ENCODE measurements at regions not wholly inside any gene's neighbourhood (a gene's known extent, or its start where the extent isn't known, plus 50 kb on each side); places are given as distances from the start of the nearest gene placed in this dataset.

GRCh38 chr4:185862340-185862739 is 50.3 kb upstream of the SORBS2 start:
- DNase-seq = no peak

- DNase-seq = no peak
These were observed 52.0 kb upstream of the SORBS2 start for GRCh38 chr4:185863946-185864345.

- no peak for DNase-seq
These were observed 53.9 kb upstream of the SORBS2 start for GRCh38 chr4:185865901-185866328.

- DNase-seq = no peak
These were observed 55.8 kb upstream of the SORBS2 start for GRCh38 chr4:185867770-185868169.

DNA sequence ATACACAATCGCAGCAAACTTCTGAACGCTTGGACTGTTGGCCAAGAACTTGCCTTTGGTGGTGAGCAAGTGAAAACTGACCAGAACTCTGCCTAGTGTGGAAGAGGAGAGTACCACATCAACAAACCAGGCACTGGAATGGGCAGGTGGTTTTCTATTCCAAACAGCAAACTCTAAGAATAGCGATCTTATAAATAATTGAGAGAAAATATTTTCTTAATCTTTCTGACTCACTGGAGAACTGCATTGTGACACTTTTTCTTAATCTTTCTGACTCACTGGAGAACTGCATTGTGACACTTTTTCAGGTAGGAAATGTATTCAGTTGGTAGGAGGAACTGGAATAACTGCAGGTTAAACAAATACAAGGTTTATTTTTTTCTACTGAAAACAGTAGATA is 57.0 kb upstream of the SORBS2 start:
- DNase-seq = no peak

DNA sequence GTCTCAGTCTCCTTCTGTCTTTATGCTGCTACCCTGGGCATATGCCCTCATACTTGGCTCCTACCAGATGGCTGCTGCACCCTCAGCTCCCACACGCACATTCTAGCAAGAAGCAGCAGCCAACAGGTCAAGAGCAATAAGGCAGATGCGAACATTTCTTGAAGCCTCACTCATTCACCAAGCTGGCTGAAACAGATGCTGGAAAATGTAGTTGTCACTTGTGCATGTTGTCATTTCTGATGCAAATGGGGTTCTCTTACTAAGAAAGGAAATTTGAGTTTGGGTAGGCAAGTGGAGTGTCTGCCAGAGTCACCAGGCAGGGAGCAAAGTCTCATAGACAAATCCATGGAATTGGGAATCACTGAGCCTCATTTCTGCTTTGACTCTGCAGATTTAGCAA is 57.4 kb upstream of the SORBS2 start:
- DNase-seq = no peak

DNA sequence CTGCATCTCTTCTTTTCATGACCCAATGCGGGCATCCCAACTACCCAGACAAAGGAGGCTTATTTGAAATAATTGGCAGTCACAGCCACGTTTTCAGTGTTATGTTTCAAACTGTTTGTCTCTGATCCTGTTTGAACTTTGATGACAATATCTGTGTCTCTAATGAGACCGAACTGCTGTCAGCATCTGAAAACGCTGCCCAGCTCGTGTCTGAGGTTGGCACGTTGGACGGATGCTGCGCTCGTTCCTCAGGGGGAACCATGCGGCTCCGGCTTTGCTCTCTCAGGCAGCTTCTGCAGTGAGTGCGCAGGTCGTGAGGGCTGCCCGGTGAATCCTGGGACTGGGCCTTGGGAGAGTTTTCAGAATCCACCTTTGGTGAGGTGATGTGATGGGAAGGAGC is 58.4 kb upstream of the SORBS2 start:
- no peak for DNase-seq

GRCh38 chr4:185872747-185873380 is 60.9 kb upstream of the SORBS2 start:
- no peak for DNase-seq

DNA sequence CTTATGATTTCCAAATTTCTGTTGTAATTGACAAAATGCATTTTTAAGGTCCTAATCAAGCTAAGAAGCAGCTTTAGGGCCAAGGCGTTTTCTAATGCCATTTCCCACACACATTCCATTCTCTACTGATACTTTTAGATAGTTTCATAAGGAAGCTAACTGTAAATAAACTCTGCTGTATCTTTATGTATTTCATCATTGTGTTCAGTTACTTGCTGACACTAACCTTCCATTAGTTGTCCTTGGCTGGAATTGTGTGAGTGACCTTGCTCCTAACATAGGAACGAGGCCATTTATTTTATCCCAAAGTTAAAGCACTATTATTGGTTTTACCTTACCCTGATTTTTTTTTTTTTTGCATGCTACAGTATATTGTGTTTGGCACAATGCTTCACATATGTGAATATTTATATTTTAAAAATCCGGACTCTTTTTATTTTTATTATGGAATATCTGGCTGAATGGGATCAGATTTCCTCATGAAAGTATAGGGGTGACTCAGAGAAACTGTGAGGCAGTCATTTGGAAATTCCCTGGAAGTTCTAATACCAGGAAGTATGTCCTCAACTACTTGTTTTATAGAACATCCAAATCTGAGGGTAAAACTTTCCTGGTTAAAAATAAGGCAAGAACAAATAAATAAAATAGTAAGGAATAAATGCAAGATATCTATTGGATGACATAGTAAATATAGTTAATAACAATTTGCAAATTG is 62.7 kb upstream of the SORBS2 start:
- no peak for DNase-seq

- DNase-seq = no peak
These were observed 63.4 kb upstream of the SORBS2 start for GRCh38 chr4:185875316-185875907.

DNA sequence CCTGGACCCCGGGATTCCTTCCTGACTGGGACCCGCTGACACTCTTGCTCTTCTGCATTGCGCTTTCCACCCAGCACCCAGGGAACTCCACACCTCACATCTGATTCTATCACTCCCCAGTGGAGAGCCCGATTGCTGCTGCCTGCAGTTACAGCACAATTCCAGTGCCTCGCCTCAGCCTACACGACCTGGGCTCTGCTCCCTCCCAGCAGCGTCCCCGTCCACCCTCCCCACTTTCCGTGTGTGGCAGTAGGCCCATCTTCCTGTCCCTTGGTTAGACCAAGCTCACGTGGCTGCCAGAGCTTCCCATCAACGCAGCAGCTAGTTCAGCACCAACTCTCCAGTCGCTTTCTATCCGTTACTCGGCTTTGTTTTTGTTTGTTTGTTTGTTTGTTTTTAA is 66.6 kb upstream of the SORBS2 start:
- DNase-seq = no peak

DNA sequence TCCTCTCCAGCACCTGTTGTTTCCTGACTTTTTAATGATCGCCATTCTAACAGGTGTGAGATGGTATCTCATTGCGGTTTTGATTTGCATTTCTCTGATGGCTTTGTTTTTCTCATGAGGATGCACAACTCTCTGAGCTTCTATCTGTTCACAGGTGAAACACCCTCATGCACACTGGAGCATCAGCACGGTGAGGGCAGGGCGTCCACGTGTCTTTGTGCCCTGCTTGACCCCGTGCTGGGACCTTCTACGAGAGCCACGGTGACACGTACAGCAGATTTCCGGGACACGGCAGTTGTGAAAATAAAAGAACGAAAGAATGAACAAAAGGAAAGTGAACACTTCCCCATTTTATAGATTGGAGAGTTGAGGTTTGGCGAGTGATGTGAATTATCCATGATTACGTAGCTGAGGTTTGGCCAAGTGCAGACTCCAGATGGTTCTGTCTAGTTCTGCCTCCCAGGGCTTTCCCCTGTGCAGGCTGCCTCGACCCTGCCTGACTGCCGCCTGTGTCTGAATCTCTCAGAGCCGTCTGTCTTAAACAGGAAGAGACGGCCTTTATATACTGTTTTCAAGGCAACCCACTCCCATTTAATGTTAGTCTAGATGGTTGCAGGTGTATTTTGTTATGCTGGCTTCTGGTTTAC is 67.8 kb upstream of the SORBS2 start:
- DNase-seq = no peak

GRCh38 chr4:185880571-185880970 is 68.6 kb upstream of the SORBS2 start:
- no peak for DNase-seq

DNA sequence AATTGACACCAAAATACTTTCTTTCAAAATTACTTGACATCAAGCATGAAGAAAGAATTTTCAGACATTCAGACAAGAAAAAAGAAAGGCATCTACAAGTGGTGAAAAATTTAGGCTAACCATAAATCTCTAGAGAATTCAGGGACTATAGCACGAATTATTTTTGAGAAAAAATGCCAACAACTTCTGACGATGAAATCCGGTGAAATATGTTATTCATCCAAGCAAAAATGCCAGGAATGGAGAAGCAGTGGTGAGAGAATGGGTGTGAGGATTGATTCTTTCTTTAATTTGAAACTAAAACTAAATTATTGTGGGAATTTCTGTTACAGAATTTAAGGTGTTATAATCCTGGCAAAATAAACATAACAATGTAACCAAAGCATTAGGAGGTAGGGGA is 69.4 kb upstream of the SORBS2 start:
- no peak for DNase-seq

- DNase-seq = no peak
These were observed 71.6 kb upstream of the SORBS2 start for GRCh38 chr4:185883591-185883990.

- DNase-seq = no peak
These were observed 73.1 kb upstream of the SORBS2 start for GRCh38 chr4:185885075-185885474.

DNA sequence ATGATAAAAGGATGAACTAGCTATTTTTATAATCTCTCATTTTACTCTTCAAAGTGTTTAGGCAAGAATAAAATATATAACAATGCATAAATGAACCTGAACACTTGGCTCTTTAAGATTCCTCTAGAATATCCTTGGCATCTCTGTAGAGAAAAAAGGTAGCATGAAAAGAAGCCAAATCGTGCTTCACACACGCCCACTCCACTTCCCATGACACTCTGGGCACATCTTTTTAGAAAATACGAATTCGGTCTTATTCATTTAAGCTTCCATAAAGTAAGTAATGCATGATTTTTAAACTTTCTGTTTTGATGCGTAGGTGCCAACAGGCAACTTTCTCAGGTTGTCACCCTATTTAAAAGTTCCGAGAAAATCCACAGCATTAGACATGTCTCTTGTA is 73.6 kb upstream of the SORBS2 start:
- DNase-seq = no peak

DNA sequence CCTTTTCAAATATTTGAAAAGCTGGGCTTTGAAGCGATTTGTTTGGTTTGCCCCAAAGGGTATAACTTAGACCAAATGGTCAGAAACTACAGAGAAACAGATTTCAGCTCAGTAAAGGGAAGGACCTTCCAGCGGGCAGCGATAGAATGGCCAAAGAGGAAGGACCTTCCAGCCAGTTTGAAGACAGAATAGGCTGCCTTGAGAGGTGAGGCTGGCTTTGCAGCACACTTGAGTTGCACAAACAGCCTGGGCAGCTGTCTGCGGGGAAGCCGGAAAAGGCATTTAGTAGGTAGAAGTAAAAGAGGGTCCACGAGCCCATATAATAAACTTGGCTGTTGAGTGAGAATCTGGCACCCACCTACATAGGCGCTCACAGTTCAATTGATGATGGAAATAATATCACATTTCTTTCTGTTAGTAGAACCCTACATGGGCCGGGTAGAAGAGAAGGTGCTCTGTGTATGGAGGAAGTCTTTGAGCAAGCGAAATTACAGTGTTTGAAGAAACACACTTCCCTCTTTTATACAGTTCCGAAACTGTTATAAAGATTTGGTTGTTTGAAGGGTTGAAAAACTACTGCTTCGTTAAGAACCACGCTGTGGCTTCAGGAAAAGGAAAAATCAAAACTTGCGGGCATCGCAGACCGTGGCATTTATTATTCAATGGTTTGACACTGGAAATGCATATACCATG is 75.0 kb upstream of the SORBS2 start:
- no peak for DNase-seq

DNA sequence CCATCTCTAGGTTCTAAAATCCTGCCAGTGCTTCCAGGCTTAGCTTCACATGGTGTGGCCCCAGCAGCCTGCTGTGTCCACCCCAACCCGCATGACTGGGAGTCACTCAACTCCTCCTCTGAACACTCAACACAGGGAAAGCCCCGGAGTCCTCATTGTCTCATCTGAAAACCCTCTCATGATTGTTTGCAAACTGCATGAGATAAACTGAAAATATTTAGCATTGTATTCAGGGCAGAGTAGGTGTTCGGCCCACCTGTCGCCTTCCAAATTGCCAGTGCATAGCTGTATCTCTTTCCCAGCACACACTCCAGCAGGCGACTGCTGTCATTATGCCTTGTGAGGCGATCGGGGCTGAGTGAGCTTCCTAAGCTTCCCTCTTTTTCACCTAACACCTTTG is 76.7 kb upstream of the SORBS2 start:
- no peak for DNase-seq

DNA sequence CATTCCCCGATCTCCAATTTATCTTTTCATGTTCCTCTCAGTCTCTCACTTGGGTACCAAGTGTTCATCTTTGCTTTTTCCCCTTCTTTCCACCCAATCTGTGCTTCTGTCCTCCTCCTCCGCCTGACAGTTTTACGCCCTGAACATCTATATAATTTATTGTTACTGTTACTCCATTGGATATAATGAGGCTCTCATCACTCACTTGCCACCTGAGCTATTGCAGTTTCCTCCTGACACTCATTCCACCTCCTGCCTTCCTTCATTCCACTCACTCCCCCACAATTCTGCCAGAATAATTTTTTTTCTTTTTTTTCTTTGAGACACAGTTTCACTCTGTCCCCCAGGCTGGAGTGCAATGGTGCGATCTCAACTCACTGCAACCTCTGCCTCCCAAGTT is 77.6 kb upstream of the SORBS2 start:
- no peak for DNase-seq

DNA sequence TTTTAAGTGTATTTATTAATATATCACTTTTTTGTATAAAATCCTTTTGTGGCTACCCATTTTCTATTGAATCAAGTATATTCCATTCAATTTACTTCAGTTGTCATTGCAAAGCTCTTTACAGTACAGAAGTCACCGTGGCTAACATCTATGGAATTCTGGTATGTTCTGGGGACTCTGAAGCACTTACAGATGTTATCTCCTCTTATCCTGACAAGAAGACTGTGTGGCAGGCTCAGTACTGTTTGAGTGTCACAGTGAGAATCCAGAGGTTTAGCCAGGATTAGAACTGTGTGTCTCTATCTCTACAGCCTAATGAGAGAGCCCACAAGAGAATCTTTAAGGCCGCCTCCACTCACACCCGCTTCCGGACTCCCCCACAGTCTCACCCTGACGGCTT is 78.2 kb upstream of the SORBS2 start:
- DNase-seq = no peak

DNA sequence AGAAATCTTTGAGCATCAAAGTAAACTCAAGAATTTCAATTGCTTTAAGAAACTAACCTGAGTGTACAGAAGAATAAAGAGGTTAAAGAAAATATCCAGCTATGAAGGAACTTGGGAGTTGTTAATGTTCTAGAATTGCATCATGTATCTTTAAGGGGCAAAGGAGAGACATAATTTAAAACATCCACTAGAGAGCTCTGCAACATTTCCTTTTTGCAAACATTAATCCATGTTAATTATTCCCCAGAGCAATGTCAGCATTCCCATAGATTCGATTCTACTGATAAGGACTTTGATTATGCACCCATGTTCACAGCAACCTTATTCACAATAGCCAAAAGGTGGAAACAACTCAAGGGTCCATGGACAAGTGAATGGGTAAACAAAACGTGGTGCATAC is 80.2 kb upstream of the SORBS2 start:
- no peak for DNase-seq

DNA sequence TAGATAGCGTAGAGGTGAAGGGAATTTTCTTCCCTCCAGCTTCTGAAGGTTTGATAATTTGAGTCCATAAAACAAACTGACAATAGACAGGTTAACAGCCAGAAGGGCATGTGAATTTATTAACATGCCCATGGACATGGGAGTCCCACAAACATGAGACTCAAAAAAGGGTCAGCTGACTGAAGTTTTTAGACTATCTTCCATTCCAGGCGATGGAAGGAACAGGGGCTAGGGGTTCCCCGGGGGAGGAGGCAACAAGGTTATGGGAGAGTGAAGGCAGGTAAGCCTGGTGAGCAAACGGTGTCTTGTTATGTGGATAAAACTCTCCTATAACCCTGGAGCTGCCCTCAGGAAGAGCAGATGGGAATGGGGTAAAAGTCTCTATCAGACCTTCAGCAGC is 81.5 kb upstream of the SORBS2 start:
- no peak for DNase-seq

Data from renal pelvis (tissue), 1 donor.